GM23338 (cell line): ENCODE measurements at regions not wholly inside any gene's neighbourhood (a gene's known extent, or its start where the extent isn't known, plus 50 kb on each side); places are given as distances from the start of the nearest gene placed in this dataset.

ENCODE experiments used
- ATAC-seq: fragments of 200-7000 bp; cut with Tn5 transposase; 3 replicates; pipeline ENCODE4 v1.9.1; 2020
- DNase-seq: peaks from one replicate; pipeline ENCODE4 v3.0.0-alpha.2; 2015; ENCODE audit warnings: low spot score
- H2AFZ ChIP-seq: fragments of 200-600 bp; sonication (generic); 2 replicates; pipeline ENCODE4 v1.8.0; 2016; ENCODE audit warnings: antibody characterized with exemption, mild to moderate bottlenecking, moderate library complexity
- H3F3A ChIP-seq: fragments of 200-600 bp; sonication (generic); replicated peaks from 2 replicates; pipeline ENCODE4 v1.8.0; 2017; ENCODE audit warnings: antibody characterized with exemption, mixed run types, low read depth
- H3K27ac ChIP-seq: fragments of 200-600 bp; sonication (generic); 2 replicates; pipeline ENCODE4 v1.6.1; 2016; ENCODE audit warnings: low read depth
- H3K27me3 ChIP-seq: fragments of 200-600 bp; sonication (generic); 2 replicates; pipeline ENCODE4 v1.8.0; 2016; ENCODE audit warnings: mild to moderate bottlenecking, mixed run types, moderate library complexity; ENCODE audit not compliant: insufficient read depth
- H3K36me3 ChIP-seq: fragments of 200-600 bp; sonication (generic); 2 replicates; pipeline ENCODE4 v1.8.0; 2016; ENCODE audit warnings: mild to moderate bottlenecking; ENCODE audit not compliant: insufficient read depth
- H3K4me1 ChIP-seq: fragments of 200-600 bp; sonication (generic); 2 replicates; pipeline ENCODE4 v1.8.0; 2016; ENCODE audit warnings: mild to moderate bottlenecking, moderate library complexity; ENCODE audit not compliant: insufficient read depth
- H3K4me2 ChIP-seq: fragments of 200-600 bp; sonication (generic); 2 replicates; pipeline ENCODE4 v1.7.1; 2017; ENCODE audit warnings: mixed run types
- H3K4me3 ChIP-seq: fragments of 200-600 bp; sonication (generic); 2 replicates; pipeline ENCODE4 v1.6.1; 2016; ENCODE audit warnings: mixed run types
- H3K79me2 ChIP-seq: fragments of 200-600 bp; sonication (generic); replicated peaks from 2 replicates; pipeline ENCODE4 v1.8.0; 2017; ENCODE audit warnings: mild to moderate bottlenecking; ENCODE audit not compliant: insufficient read depth
- H3K9me2 ChIP-seq: fragments of 200-600 bp; sonication (generic); 2 replicates; pipeline ENCODE4 v1.8.0; 2017; ENCODE audit not compliant: insufficient read depth
- H4K20me1 ChIP-seq: fragments of 200-600 bp; sonication (generic); replicated peaks from 2 replicates; pipeline ENCODE4 v1.8.0; 2017; ENCODE audit warnings: mild to moderate bottlenecking; ENCODE audit not compliant: insufficient read depth
- H3K27ac Mint-ChIP-seq: 2 replicates; pipeline ENCODE4 v1.8.0; 2020; ENCODE audit warnings: inconsistent platforms, mild to moderate bottlenecking, moderate library complexity, mixed read lengths
- H3K27me3 Mint-ChIP-seq: 3 replicates; pipeline ENCODE4 v1.8.0; 2022; ENCODE audit warnings: low read depth, mild to moderate bottlenecking, moderate library complexity, mixed read lengths, inconsistent platforms; ENCODE audit not compliant: insufficient read depth, poor library complexity
- H3K36me3 Mint-ChIP-seq: 3 replicates; pipeline ENCODE4 v1.8.0; 2021; ENCODE audit warnings: low read depth, mild to moderate bottlenecking, inconsistent platforms, moderate library complexity, mixed read lengths
- H3K4me1 Mint-ChIP-seq: 3 replicates; pipeline ENCODE4 v1.8.0; 2020; ENCODE audit warnings: mild to moderate bottlenecking, inconsistent platforms, mixed read lengths
- H3K4me3 Mint-ChIP-seq: 3 replicates; pipeline ENCODE4 v1.8.0; 2021; ENCODE audit warnings: moderate library complexity, mild to moderate bottlenecking, inconsistent platforms, mixed read lengths
- H3K9me3 Mint-ChIP-seq: 3 replicates; pipeline ENCODE4 v1.8.0; 2020; ENCODE audit warnings: moderate library complexity, mild to moderate bottlenecking, inconsistent platforms, mixed read lengths
- CREB1 ChIP-seq: fragments of 250-450 bp; sonication (Bioruptor Pico); IDR thresholded peaks from 2 replicates; pipeline ENCODE4 v1.5.0; 2020; ENCODE audit warnings: low read depth, mild to moderate bottlenecking, moderate library complexity
- EZH2 ChIP-seq: fragments of 200-600 bp; sonication (generic); IDR thresholded peaks from one replicate; pipeline ENCODE4 v1.8.0; 2017; ENCODE audit warnings: antibody characterized with exemption, mild to moderate bottlenecking, low read depth; ENCODE audit not compliant: unreplicated experiment
- JUNB ChIP-seq: IDR thresholded peaks from one replicate; pipeline ENCODE4 v1.6.1; 2016; ENCODE audit warnings: antibody characterized with exemption; ENCODE audit not compliant: unreplicated experiment
- NANOG ChIP-seq: IDR thresholded peaks from 2 replicates; pipeline ENCODE4 v1.6.1; 2016; ENCODE audit warnings: antibody characterized with exemption, borderline replicate concordance
- POLR2AphosphoS5 ChIP-seq: IDR thresholded peaks from 2 replicates; pipeline ENCODE4 v1.6.1; 2016; ENCODE audit warnings: antibody characterized with exemption, low read depth
- STAT1 ChIP-seq: IDR thresholded peaks from one replicate; pipeline ENCODE4 v1.6.1; 2016; ENCODE audit warnings: antibody characterized with exemption; ENCODE audit not compliant: unreplicated experiment
- ZNF114 ChIP-seq: fragments of 250-450 bp; sonication (Bioruptor Pico); IDR thresholded peaks from 2 replicates; pipeline ENCODE4 v1.5.0; 2020; ENCODE audit warnings: mild to moderate bottlenecking, moderate library complexity
- ZNF331 ChIP-seq: fragments of 250-450 bp; sonication (Bioruptor Pico); IDR thresholded peaks from 2 replicates; pipeline ENCODE4 v1.5.0; 2020; ENCODE audit warnings: low read depth, mild to moderate bottlenecking, moderate library complexity
- TF ChIP-seq, protein P1 (sequence below), 2 experiments: fragments of 200-600 bp in 1 of 2; sonication (generic) in 1 of 2; conservative IDR thresholded peaks; 2 replicates each; pipeline versions ENCODE4 v1.5.1 to v1.6.1; 2016 to 2017; ENCODE audit warnings: antibody characterized with exemption in 2 of 2, low read depth in 2 of 2, mild to moderate bottlenecking in 2 of 2, moderate library complexity in 1 of 2
- TF ChIP-seq, protein P2 (sequence below): IDR thresholded peaks from 2 replicates; pipeline ENCODE4 v1.6.1; 2016; ENCODE audit warnings: antibody characterized with exemption
- TF ChIP-seq, protein P3 (sequence below): fragments of 250-450 bp; sonication (Bioruptor Pico); IDR thresholded peaks from 2 replicates; pipeline ENCODE4 v1.5.0; 2020; ENCODE audit warnings: mild to moderate bottlenecking, moderate library complexity
- TF ChIP-seq, protein P4 (sequence below): IDR thresholded peaks from one replicate; pipeline ENCODE4 v1.6.1; 2018; ENCODE audit warnings: antibody characterized with exemption; ENCODE audit not compliant: unreplicated experiment

- TF ChIP-seq, protein P1, sequence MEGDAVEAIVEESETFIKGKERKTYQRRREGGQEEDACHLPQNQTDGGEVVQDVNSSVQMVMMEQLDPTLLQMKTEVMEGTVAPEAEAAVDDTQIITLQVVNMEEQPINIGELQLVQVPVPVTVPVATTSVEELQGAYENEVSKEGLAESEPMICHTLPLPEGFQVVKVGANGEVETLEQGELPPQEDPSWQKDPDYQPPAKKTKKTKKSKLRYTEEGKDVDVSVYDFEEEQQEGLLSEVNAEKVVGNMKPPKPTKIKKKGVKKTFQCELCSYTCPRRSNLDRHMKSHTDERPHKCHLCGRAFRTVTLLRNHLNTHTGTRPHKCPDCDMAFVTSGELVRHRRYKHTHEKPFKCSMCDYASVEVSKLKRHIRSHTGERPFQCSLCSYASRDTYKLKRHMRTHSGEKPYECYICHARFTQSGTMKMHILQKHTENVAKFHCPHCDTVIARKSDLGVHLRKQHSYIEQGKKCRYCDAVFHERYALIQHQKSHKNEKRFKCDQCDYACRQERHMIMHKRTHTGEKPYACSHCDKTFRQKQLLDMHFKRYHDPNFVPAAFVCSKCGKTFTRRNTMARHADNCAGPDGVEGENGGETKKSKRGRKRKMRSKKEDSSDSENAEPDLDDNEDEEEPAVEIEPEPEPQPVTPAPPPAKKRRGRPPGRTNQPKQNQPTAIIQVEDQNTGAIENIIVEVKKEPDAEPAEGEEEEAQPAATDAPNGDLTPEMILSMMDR (conservative IDR thresholded peaks at IDR 0.05; ENCODE audit: low read depth in 2 of 2), result no peak
- no peak for TF ChIP-seq STAT1
- TF ChIP-seq NANOG, result no peak
These were observed 261.7 kb upstream of the GATB start (continued) for GRCh38 chr4:152022543-152022942.

DNA sequence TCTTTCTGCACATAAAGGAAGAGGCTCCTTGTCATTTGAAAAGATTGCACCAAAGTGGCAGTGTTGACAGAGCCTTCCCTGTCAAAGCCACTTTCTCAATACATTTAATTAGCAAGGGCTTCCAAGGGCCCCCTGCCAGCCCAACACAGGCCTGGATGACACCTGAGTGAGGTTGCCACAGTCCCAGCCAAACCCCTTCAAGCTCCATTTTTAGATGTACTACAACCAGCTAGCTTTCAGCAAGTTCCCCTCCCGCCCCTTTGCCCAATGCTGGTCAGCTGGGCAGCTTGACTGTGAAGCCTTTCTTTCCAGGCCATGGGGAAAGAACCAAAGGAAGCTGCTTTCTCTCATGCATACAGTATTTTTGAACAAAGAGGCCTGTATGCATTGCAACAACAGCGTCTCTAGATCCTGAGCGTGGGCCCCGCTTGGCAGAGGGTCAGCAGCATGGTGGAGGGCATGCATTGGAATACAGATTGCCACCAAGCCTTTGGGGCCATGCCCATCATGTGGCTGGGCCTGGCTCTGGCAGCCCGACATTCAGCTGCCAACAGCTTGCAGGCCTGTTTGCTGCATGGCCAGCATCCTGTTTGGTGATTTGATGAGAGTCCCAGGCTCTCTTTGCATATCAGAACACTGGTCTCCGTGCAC is 261.1 kb upstream of the GATB start:
- no peaks in the 10 kb centered on the region for H3F3A ChIP-seq
- no peaks in the 10 kb centered on the region for H3K27me3 ChIP-seq
- DNase-seq (no peak), ATAC-seq (no peak)
- H3K4me3 ChIP-seq, result no peak overlapping the region
- Mint-ChIP-seq H3K36me3 (no peaks in the 10 kb centered on the region), H3K9me3 (no peaks in the 10 kb centered on the region), H3K4me1 (peaks cover 6% of the 10 kb centered on the region; the same call in 2 of the 3 replicates), H3K27me3 (no peaks in the 10 kb centered on the region), H3K4me3 (no peak overlapping the region), H3K27ac (no peak overlapping the region)
- H3K4me1 ChIP-seq, result no peaks in the 10 kb centered on the region; the same call in 1 of the 2 replicates
- no peak overlapping the region for H3K27ac ChIP-seq
- peak overlapping the region; percentile 56; the same call in 1 of the 2 replicates for H2AFZ ChIP-seq
- no peaks in the 10 kb centered on the region for H4K20me1 ChIP-seq
- no peak overlapping the region for H3K4me2 ChIP-seq
- no peaks in the 10 kb centered on the region for H3K79me2 ChIP-seq
- H3K36me3 ChIP-seq, result no peaks in the 10 kb centered on the region
- peaks cover 13% of the 10 kb centered on the region for H3K9me2 ChIP-seq
- TF ChIP-seq POLR2AphosphoS5 (no peak), EZH2 (no peak), CREB1 (CRISPR knock-in tag) (no peak), JUNB (no peak), STAT1 (no peak), NANOG (no peak), ZNF114 (CRISPR knock-in tag) (no peak), ZNF331 (CRISPR knock-in tag) (no peak)
- TF ChIP-seq, protein P2, sequence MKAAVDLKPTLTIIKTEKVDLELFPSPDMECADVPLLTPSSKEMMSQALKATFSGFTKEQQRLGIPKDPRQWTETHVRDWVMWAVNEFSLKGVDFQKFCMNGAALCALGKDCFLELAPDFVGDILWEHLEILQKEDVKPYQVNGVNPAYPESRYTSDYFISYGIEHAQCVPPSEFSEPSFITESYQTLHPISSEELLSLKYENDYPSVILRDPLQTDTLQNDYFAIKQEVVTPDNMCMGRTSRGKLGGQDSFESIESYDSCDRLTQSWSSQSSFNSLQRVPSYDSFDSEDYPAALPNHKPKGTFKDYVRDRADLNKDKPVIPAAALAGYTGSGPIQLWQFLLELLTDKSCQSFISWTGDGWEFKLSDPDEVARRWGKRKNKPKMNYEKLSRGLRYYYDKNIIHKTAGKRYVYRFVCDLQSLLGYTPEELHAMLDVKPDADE, result no peak
- TF ChIP-seq, protein P3, sequence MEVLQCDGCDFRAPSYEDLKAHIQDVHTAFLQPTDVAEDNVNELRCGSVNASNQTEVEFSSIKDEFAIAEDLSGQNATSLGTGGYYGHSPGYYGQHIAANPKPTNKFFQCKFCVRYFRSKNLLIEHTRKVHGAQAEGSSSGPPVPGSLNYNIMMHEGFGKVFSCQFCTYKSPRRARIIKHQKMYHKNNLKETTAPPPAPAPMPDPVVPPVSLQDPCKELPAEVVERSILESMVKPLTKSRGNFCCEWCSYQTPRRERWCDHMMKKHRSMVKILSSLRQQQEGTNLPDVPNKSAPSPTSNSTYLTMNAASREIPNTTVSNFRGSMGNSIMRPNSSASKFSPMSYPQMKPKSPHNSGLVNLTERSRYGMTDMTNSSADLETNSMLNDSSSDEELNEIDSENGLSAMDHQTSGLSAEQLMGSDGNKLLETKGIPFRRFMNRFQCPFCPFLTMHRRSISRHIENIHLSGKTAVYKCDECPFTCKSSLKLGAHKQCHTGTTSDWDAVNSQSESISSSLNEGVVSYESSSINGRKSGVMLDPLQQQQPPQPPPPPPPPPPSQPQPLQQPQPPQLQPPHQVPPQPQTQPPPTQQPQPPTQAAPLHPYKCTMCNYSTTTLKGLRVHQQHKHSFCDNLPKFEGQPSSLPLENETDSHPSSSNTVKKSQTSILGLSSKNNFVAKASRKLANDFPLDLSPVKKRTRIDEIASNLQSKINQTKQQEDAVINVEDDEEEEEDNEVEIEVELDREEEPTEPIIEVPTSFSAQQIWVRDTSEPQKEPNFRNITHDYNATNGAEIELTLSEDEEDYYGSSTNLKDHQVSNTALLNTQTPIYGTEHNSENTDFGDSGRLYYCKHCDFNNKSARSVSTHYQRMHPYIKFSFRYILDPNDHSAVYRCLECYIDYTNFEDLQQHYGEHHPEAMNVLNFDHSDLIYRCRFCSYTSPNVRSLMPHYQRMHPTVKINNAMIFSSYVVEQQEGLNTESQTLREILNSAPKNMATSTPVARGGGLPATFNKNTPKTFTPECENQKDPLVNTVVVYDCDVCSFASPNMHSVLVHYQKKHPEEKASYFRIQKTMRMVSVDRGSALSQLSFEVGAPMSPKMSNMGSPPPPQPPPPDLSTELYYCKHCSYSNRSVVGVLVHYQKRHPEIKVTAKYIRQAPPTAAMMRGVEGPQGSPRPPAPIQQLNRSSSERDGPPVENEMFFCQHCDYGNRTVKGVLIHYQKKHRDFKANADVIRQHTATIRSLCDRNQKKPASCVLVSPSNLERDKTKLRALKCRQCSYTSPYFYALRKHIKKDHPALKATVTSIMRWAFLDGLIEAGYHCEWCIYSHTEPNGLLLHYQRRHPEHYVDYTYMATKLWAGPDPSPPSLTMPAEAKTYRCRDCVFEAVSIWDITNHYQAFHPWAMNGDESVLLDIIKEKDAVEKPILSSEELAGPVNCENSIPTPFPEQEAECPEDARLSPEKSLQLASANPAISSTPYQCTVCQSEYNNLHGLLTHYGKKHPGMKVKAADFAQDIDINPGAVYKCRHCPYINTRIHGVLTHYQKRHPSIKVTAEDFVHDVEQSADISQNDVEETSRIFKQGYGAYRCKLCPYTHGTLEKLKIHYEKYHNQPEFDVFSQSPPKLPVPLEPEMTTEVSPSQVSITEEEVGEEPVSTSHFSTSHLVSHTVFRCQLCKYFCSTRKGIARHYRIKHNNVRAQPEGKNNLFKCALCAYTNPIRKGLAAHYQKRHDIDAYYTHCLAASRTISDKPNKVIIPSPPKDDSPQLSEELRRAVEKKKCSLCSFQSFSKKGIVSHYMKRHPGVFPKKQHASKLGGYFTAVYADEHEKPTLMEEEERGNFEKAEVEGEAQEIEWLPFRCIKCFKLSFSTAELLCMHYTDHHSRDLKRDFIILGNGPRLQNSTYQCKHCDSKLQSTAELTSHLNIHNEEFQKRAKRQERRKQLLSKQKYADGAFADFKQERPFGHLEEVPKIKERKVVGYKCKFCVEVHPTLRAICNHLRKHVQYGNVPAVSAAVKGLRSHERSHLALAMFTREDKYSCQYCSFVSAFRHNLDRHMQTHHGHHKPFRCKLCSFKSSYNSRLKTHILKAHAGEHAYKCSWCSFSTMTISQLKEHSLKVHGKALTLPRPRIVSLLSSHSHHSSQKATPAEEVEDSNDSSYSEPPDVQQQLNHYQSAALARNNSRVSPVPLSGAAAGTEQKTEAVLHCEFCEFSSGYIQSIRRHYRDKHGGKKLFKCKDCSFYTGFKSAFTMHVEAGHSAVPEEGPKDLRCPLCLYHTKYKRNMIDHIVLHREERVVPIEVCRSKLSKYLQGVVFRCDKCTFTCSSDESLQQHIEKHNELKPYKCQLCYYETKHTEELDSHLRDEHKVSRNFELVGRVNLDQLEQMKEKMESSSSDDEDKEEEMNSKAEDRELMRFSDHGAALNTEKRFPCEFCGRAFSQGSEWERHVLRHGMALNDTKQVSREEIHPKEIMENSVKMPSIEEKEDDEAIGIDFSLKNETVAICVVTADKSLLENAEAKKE (CRISPR knock-in tag), result no peak
- TF ChIP-seq, protein P4, sequence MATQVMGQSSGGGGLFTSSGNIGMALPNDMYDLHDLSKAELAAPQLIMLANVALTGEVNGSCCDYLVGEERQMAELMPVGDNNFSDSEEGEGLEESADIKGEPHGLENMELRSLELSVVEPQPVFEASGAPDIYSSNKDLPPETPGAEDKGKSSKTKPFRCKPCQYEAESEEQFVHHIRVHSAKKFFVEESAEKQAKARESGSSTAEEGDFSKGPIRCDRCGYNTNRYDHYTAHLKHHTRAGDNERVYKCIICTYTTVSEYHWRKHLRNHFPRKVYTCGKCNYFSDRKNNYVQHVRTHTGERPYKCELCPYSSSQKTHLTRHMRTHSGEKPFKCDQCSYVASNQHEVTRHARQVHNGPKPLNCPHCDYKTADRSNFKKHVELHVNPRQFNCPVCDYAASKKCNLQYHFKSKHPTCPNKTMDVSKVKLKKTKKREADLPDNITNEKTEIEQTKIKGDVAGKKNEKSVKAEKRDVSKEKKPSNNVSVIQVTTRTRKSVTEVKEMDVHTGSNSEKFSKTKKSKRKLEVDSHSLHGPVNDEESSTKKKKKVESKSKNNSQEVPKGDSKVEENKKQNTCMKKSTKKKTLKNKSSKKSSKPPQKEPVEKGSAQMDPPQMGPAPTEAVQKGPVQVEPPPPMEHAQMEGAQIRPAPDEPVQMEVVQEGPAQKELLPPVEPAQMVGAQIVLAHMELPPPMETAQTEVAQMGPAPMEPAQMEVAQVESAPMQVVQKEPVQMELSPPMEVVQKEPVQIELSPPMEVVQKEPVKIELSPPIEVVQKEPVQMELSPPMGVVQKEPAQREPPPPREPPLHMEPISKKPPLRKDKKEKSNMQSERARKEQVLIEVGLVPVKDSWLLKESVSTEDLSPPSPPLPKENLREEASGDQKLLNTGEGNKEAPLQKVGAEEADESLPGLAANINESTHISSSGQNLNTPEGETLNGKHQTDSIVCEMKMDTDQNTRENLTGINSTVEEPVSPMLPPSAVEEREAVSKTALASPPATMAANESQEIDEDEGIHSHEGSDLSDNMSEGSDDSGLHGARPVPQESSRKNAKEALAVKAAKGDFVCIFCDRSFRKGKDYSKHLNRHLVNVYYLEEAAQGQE, result no peak
